Spleen (tissue), 11 donors: ENCODE measurements at regions not wholly inside any gene's neighbourhood (a gene's known extent, or its start where the extent isn't known, plus 50 kb on each side); places are given as distances from the start of the nearest gene placed in this dataset.

ENCODE experiments used
- DNase-seq: peaks from one replicate; pipeline ENCODE4 v3.0.0-alpha.2; 2020
- H3K27ac ChIP-seq, 8 donors: fragments of 200-600 bp; sonication (generic) in 7 of 8; 1 replicate in 4 of 8; 2 replicates in 4 of 8; pipeline versions ENCODE4 v1.5.0 to v1.8.0; 2016 to 2021; ENCODE audit warnings: inconsistent platforms in 4 of 8, mild to moderate bottlenecking in 4 of 8, moderate library complexity in 1 of 8
- H3K27me3 ChIP-seq, 7 donors: fragments of 200-600 bp; sonication (generic) in 6 of 7; replicated peaks in 1 of 7; 1 replicate in 4 of 7; 2 replicates in 3 of 7; pipeline versions ENCODE4 v1.5.0 to v1.8.0; 2016 to 2021; ENCODE audit warnings: inconsistent platforms in 3 of 7, mild to moderate bottlenecking in 1 of 7
- H3K36me3 ChIP-seq, 6 donors: fragments of 200-600 bp; sonication (generic) in 5 of 6; 1 replicate in 4 of 6; 2 replicates in 2 of 6; pipeline versions ENCODE4 v1.5.0 to v1.8.0; 2016 to 2021; ENCODE audit warnings: inconsistent platforms in 2 of 6
- H3K4me1 ChIP-seq, 6 donors: fragments of 200-600 bp; sonication (generic) in 5 of 6; 1 replicate in 3 of 6; 2 replicates in 3 of 6; pipeline versions ENCODE4 v1.5.0 to v1.8.0; 2016 to 2021; ENCODE audit warnings: inconsistent platforms in 3 of 6
- H3K4me3 ChIP-seq, 8 donors: fragments of 200-600 bp; sonication (generic) in 7 of 8; 1 replicate in 4 of 8; 2 replicates in 4 of 8; pipeline versions ENCODE4 v1.5.0 to v1.8.0; 2016 to 2021; ENCODE audit warnings: inconsistent platforms in 4 of 8, mild to moderate bottlenecking in 4 of 8, moderate library complexity in 2 of 8
- H3K9me3 ChIP-seq, 8 donors: fragments of 200-600 bp; sonication (generic) in 7 of 8; 1 replicate in 4 of 8; 2 replicates in 4 of 8; pipeline versions ENCODE4 v1.5.0 to v1.8.0; 2016 to 2021; ENCODE audit warnings: inconsistent platforms in 4 of 8
- POLR2A ChIP-seq, 3 donors: fragments of 450-650 bp; IDR thresholded peaks; one replicate each; pipeline ENCODE4 v1.5.1; 2017; ENCODE audit warnings: antibody characterized with exemption in 3 of 3, mild to moderate bottlenecking in 1 of 3
- POLR2AphosphoS5 ChIP-seq, 3 donors: sonication (generic); formaldehyde crosslinking; IDR thresholded peaks; one replicate each; pipeline ENCODE4 v1.5.1; 2017; ENCODE audit warnings: antibody characterized with exemption in 3 of 3
- WGBS, 5 donors: extraction: QIAGEN DNeasy Blood & Tissue Kit in 3 of 5; methylation state at CpG; one replicate each; pipeline versions ENCODE4 v1.1.5 to v1.1.7; 2013 to 2018; 5-methylcytosine and 5-hydroxymethylcytosine counted together
- intact Hi-C: fragments of 100-400 bp; cut with DNase I; formaldehyde crosslinking; loops from one replicate; pipeline ENCODE4 v1.15.0; 2023; ENCODE audit warnings: low total_unique reads
- TF ChIP-seq, protein P1 (sequence below), 11 experiments: fragments of 200-600 bp in 7 of 11; fragments of 450-650 bp in 4 of 11; sonication (generic) in 4 of 11; IDR thresholded peaks in 8 of 11; conservative IDR thresholded peaks in 3 of 11; 1 replicate in 7 of 11; 2 replicates in 4 of 11; pipeline versions ENCODE4 v1.4.0 to v1.8.0; 2016 to 2021; ENCODE audit warnings: antibody characterized with exemption in 11 of 11, inconsistent platforms in 4 of 11, mild to moderate bottlenecking in 1 of 11
- donor health status: healthy with polysubstance abuse.
- donor health status: DM: no; HTN: no; CAD: no; lungs with moderate emphysema.
- donor health status: DM: no; HTN: no; CAD: no.
- donor health status: Bipolar disorder and iron deficiency.
- donor health status: healthy.
- donor health status: DM: no; HTN: no; CAD: no.
- donor health status: DM: yes; HTN: yes; CAD: no.

DNA sequence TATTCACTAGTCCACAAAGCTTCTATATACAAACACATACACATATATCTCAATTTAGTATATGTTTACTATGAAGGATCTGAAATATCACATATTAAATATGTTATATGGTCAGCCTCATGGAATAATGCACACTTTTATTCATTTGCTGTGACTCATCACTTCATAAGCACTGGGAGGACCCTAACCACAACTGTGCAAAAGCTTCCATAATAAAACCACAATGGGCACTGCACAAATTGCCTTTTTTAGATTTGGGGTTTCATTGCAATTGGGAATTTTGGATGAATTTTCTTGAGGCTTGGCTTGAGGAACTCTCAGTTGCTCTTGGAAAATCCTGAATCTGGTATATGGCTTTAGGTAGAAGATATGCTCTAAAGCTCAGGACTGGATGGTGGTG, 399.4 kb downstream of the C12orf75 start:
- DNase-seq = no peak

DNA sequence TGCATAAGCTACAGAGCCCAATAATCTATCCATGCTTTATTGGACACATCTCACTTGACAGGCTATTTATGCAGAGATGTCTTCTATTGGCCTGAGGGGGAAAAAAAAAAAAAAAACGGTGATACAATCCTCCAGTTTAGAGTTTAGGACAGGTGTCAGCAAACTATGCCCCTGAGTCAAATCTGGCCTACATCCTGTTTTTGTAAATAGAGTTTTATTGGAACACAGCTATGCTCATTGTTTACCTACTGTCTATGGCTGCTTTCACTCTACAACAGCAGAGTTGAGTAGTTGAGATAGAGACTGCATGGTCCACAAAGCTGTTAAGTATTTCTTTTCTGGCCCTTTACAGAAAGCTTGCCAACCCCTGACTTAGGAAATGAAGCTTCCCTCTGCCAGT, 403.1 kb downstream of the C12orf75 start:
- no peaks in the 10 kb centered on the region for H3K36me3 ChIP-seq
- no peak overlapping the region for H3K4me3 ChIP-seq
- intact Hi-C loops = no loop called here
- H3K27me3 ChIP-seq = peaks cover 0 to 9% (median 0%) of the 10 kb centered on the region in 7 donors
- DNase-seq = no peak
- no peak overlapping the region for H3K27ac ChIP-seq
- TF ChIP-seq POLR2A (IDR thresholded peaks at IDR 0.05) (no peak), POLR2AphosphoS5 (IDR thresholded peaks at IDR 0.05) (no peak)
- TF ChIP-seq, protein P1, sequence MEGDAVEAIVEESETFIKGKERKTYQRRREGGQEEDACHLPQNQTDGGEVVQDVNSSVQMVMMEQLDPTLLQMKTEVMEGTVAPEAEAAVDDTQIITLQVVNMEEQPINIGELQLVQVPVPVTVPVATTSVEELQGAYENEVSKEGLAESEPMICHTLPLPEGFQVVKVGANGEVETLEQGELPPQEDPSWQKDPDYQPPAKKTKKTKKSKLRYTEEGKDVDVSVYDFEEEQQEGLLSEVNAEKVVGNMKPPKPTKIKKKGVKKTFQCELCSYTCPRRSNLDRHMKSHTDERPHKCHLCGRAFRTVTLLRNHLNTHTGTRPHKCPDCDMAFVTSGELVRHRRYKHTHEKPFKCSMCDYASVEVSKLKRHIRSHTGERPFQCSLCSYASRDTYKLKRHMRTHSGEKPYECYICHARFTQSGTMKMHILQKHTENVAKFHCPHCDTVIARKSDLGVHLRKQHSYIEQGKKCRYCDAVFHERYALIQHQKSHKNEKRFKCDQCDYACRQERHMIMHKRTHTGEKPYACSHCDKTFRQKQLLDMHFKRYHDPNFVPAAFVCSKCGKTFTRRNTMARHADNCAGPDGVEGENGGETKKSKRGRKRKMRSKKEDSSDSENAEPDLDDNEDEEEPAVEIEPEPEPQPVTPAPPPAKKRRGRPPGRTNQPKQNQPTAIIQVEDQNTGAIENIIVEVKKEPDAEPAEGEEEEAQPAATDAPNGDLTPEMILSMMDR (IDR thresholded peaks at IDR 0.05 in 8 of 11, conservative IDR thresholded peaks at IDR 0.05 in 3 of 11) = no peak
- H3K9me3 ChIP-seq = no peaks in the 10 kb centered on the region
- H3K4me1 ChIP-seq = no peaks in the 10 kb centered on the region
- 30 to 68% (median 46%) methylated on average over 1 of the region's 1 CpG for WGBS, 5 donors

More for the DNA sequence above, 399.4 kb downstream of the C12orf75 start:
- Histone ChIP-seq H3K27ac (no peak overlapping the region), H3K9me3 (no peaks in the 10 kb centered on the region), H3K27me3 (peaks cover 0 to 13% (median 0%) of the 10 kb centered on the region in 7 donors), H3K4me1 (no peaks in the 10 kb centered on the region), H3K36me3 (no peaks in the 10 kb centered on the region), H3K4me3 (no peak overlapping the region)
- TF ChIP-seq POLR2A (IDR thresholded peaks at IDR 0.05) (no peak), POLR2AphosphoS5 (IDR thresholded peaks at IDR 0.05) (no peak)
- TF ChIP-seq, protein P1 (IDR thresholded peaks at IDR 0.05 in 8 of 11, conservative IDR thresholded peaks at IDR 0.05 in 3 of 11) = no peak
- intact Hi-C loops = no loop called here

- Histone ChIP-seq H3K36me3 (no peaks in the 10 kb centered on the region), H3K27me3 (peaks cover 0 to 21% (median 0%) of the 10 kb centered on the region in 7 donors), H3K4me1 (peaks cover 0 to 10% (median 0%) of the 10 kb centered on the region in 6 donors), H3K9me3 (no peaks in the 10 kb centered on the region), H3K4me3 (no peak overlapping the region), H3K27ac (no peak overlapping the region)
- intact Hi-C loops = no loop called here
- 69 to 79% (median 73%) methylated on average over 5 of the region's 5 CpGs for WGBS, 5 donors
- no peak for TF ChIP-seq POLR2A (IDR thresholded peaks at IDR 0.05)
- TF ChIP-seq, protein P1 (IDR thresholded peaks at IDR 0.05 in 8 of 11, conservative IDR thresholded peaks at IDR 0.05 in 3 of 11) = no peak
- TF ChIP-seq POLR2AphosphoS5 (IDR thresholded peaks at IDR 0.05) = no peak
- DNase-seq = no peak
Observed at GRCh38 chr12:105736498-105736897, 402.3 kb downstream of the NUAK1 start.

- TF ChIP-seq, protein P1 (IDR thresholded peaks at IDR 0.05 in 8 of 11, conservative IDR thresholded peaks at IDR 0.05 in 3 of 11) = no peak
- TF ChIP-seq POLR2A (IDR thresholded peaks at IDR 0.05) (no peak), POLR2AphosphoS5 (IDR thresholded peaks at IDR 0.05) (no peak)
- H3K27ac ChIP-seq = peak overlapping the region in 4 of 8 donors; percentile 0 to 59 (median 38)
- intact Hi-C loops = no loop called here
- no peaks in the 10 kb centered on the region for H3K36me3 ChIP-seq
- peaks cover 0 to 10% (median 0%) of the 10 kb centered on the region in 6 donors for H3K4me1 ChIP-seq
- 52 to 69% (median 60%) methylated on average over 9 of the region's 9 CpGs for WGBS, 5 donors
- no peaks in the 10 kb centered on the region for H3K9me3 ChIP-seq
- H3K27me3 ChIP-seq = peaks cover 0 to 26% (median 0%) of the 10 kb centered on the region in 7 donors
- H3K4me3 ChIP-seq = no peak overlapping the region
- no peak for DNase-seq
Observed at GRCh38 chr12:105738051-105738450, 400.7 kb downstream of the NUAK1 start.
